HepG2 (cell line): ENCODE measurements at regions not wholly inside any gene's neighbourhood (a gene's known extent, or its start where the extent isn't known, plus 50 kb on each side); places are given as distances from the start of the nearest gene placed in this dataset.
A peak's percentile ranks its signal among the peaks of the same experiment; 100 is the strongest.

Experiments
- ATAC-seq: fragments of 200-7000 bp; cut with Tn5 transposase; 3 replicates; pipeline ENCODE4 v1.9.1; 2020; ENCODE audit warnings: mild to moderate bottlenecking, moderate library complexity
- BruUV-seq: library from RNA; stranded (reverse); fragments of 400-500 nt; replicated peaks from 2 replicates; lab custom pipeline; 2021; lab: Mats Ljungman, UMichigan
- CTCF ChIA-PET: fragments of 300-600 bp; formaldehyde crosslinking; extraction: SDS; loops from one replicate; lab custom pipeline; 2021; ENCODE audit warnings: low total read pairs, inconsistent platforms, low intra/inter-chr PET ratio; lab: Yijun Ruan, JAX
- POLR2A ChIA-PET: fragments of 350-600 bp; sonication (Branson Sonifier 250); formaldehyde crosslinking; loops from one replicate; lab custom pipeline; 2020; ENCODE audit warnings: antibody characterized with exemption, inconsistent platforms; lab: Yijun Ruan, JAX
- DNase-seq: peaks from one replicate; pipeline ENCODE4 v3.0.0-alpha.2; 2015; ENCODE audit warnings: low spot score
- FAIRE-seq: peaks from 3 replicates; lab custom pipeline; 2011; peaks lifted over from hg19 to GRCh38; lab: Jason Lieb, UNC
- H2AFZ ChIP-seq: one replicate; pipeline ENCODE4 v1.6.1; 2011; ENCODE audit warnings: low read length, inconsistent platforms
- H3K27ac ChIP-seq: fragments of 300-600 bp; 3 replicates; pipeline ENCODE4 v1.8.0; 2011; ENCODE audit warnings: mixed run types, mild to moderate bottlenecking, mixed read lengths, low read length, inconsistent platforms; ENCODE audit not compliant: insufficient read depth; ENCODE audit errors: extremely low read length
- H3K27me3 ChIP-seq, 2 experiments: fragments of 200-600 bp in 1 of 2; 2 replicates in 1 of 2; 3 replicates in 1 of 2; pipeline versions ENCODE4 v1.6.0 to v1.8.0; 2011; ENCODE audit warnings: low read length in 2 of 2, mild to moderate bottlenecking in 2 of 2, moderate library complexity in 2 of 2, inconsistent platforms in 1 of 2; ENCODE audit not compliant: insufficient read depth in 2 of 2, control insufficient read depth in 1 of 2
- H3K36me3 ChIP-seq, 2 experiments: fragments of 200-600 bp in 1 of 2; replicated peaks in 1 of 2; 2 replicates in 1 of 2; 3 replicates in 1 of 2; pipeline versions ENCODE4 v1.5.1 to v1.8.0; 2011; ENCODE audit warnings: low read length in 2 of 2, inconsistent platforms in 1 of 2; ENCODE audit not compliant: insufficient read depth in 2 of 2, control insufficient read depth in 1 of 2
- H3K4me1 ChIP-seq: 2 replicates; pipeline ENCODE4 v1.5.1; 2012; ENCODE audit warnings: low read length, inconsistent platforms; ENCODE audit not compliant: insufficient read depth
- H3K4me2 ChIP-seq: 2 replicates; pipeline ENCODE4 v1.6.0; 2011; ENCODE audit warnings: low read depth, low read length, inconsistent platforms
- H3K4me3 ChIP-seq, 3 experiments: fragments of 200-600 bp in 1 of 3; sonication (generic), shearing (Covaris generic) in 1 of 3; replicated peaks in 1 of 3; 2 replicates each; pipeline ENCODE4 v1.5.1; 2011 to 2016; ENCODE audit warnings: low read length in 3 of 3, inconsistent platforms in 2 of 3, low read depth in 2 of 3, mild to moderate bottlenecking in 2 of 3, control low read depth in 1 of 3, mixed read lengths in 1 of 3; ENCODE audit not compliant: insufficient read depth in 1 of 3
- H3K79me2 ChIP-seq: one replicate; pipeline ENCODE4 v1.6.1; 2011; ENCODE audit warnings: low read length, inconsistent platforms; ENCODE audit not compliant: insufficient read depth
- H3K9ac ChIP-seq: 2 replicates; pipeline ENCODE4 v1.6.0; 2011; ENCODE audit warnings: mild to moderate bottlenecking, low read depth, low read length, inconsistent platforms; ENCODE audit not compliant: insufficient read depth
- H3K9me3 ChIP-seq: 2 replicates; pipeline ENCODE4 v1.5.1; 2012; ENCODE audit warnings: mild to moderate bottlenecking, low read length
- H4K20me1 ChIP-seq: 2 replicates; pipeline ENCODE4 v1.6.0; 2011; ENCODE audit warnings: inconsistent platforms, mild to moderate bottlenecking, low read length, moderate library complexity; ENCODE audit not compliant: insufficient read depth
- HNF4G ChIP-seq, 2 experiments: sonication (generic) in 1 of 2; formaldehyde crosslinking in 1 of 2; IDR thresholded peaks; 2 replicates each; pipeline versions ENCODE4 v1.4.0 to v1.6.1; 2011 to 2020; ENCODE audit warnings: borderline replicate concordance in 2 of 2, low read depth in 2 of 2, mild to moderate bottlenecking in 2 of 2, low read length in 1 of 2, missing genetic modification reagents in 1 of 2, moderate library complexity in 1 of 2
- KAT8 ChIP-seq: IDR thresholded peaks from 2 replicates; pipeline ENCODE4 v1.6.1; 2016; ENCODE audit warnings: missing genetic modification reagents, missing compliant biosample characterization
- NFYC ChIP-seq: IDR thresholded peaks from 2 replicates; pipeline ENCODE4 v1.6.1; 2016; ENCODE audit warnings: missing genetic modification reagents, missing compliant biosample characterization
- PCBP2 ChIP-seq: fragments of 200-400 bp; formaldehyde crosslinking; optimal IDR thresholded peaks from 2 replicates; pipeline ENCODE3; 2018; ENCODE audit warnings: low read length, low read depth; ENCODE audit not compliant: poor library complexity, severe bottlenecking
- SETDB1 ChIP-seq: sonication (generic); formaldehyde crosslinking; IDR thresholded peaks from 2 replicates; pipeline ENCODE4 v1.5.1; 2020; ENCODE audit warnings: missing genetic modification reagents, mild to moderate bottlenecking, borderline replicate concordance
- THAP9 ChIP-seq: sonication (generic); formaldehyde crosslinking; IDR thresholded peaks from 2 replicates; pipeline ENCODE4; 2020; ENCODE audit warnings: missing genetic modification reagents, mild to moderate bottlenecking, borderline replicate concordance
- YY1 ChIP-seq: IDR thresholded peaks from 2 replicates; pipeline ENCODE4 v1.6.1; 2011; ENCODE audit warnings: low read length, low read depth, moderate library complexity, mild to moderate bottlenecking; ENCODE audit not compliant: insufficient read depth, insufficient replicate concordance
- ZBTB21 ChIP-seq: sonication (generic); formaldehyde crosslinking; IDR thresholded peaks from 2 replicates; pipeline ENCODE4 v1.4.0; 2020; ENCODE audit warnings: missing genetic modification reagents
- ZKSCAN1 ChIP-seq: fragments of 150-350 bp; IDR thresholded peaks from 2 replicates; pipeline ENCODE4 v1.6.1; 2014; ENCODE audit warnings: low read length
- ZNF317 ChIP-seq: sonication (generic); formaldehyde crosslinking; IDR thresholded peaks from 2 replicates; pipeline ENCODE4 v1.5.0; 2020; ENCODE audit warnings: mild to moderate bottlenecking, missing genetic modification reagents
- ZNF768 ChIP-seq: sonication (generic); formaldehyde crosslinking; IDR thresholded peaks from 2 replicates; pipeline ENCODE4 v1.4.0; 2020; ENCODE audit warnings: missing genetic modification reagents
- ZNF780A ChIP-seq: sonication (generic); formaldehyde crosslinking; IDR thresholded peaks from 2 replicates; pipeline ENCODE4 v1.8.0; 2022; ENCODE audit warnings: mild to moderate bottlenecking, missing genetic modification reagents, moderate library complexity
- WGBS: methylation state at CpG from one replicate; pipeline ENCODE4 v1.1.6; 2017; ENCODE audit warnings: low lambda C conversion rate; 5-methylcytosine and 5-hydroxymethylcytosine counted together
- in situ Hi-C: cut with HindIII; loops from 2 replicates; pipeline ENCODE4 v1.10.0; 2017; ENCODE audit warnings: low pct_unique_long_range_greater_than_20kb; ENCODE audit not compliant: extremely low pct_ligation_motif_present
- intact Hi-C: fragments of 100-400 bp; cut with micrococcal nuclease; formaldehyde crosslinking; loops from one replicate; pipeline ENCODE4 v1.10.0; 2022; ENCODE audit not compliant: unreplicated experiment
- TF ChIP-seq, protein P1 (sequence below): sonication (generic); formaldehyde crosslinking; IDR thresholded peaks from 2 replicates; pipeline ENCODE4 v1.4.0; 2020; ENCODE audit warnings: missing genetic modification reagents
- TF ChIP-seq, protein P2 (sequence below): sonication (generic); formaldehyde crosslinking; IDR thresholded peaks from 2 replicates; pipeline ENCODE4 v1.8.0; 2022; ENCODE audit warnings: mild to moderate bottlenecking, missing genetic modification reagents
- TF ChIP-seq, protein P3 (sequence below): sonication (generic); formaldehyde crosslinking; IDR thresholded peaks from 2 replicates; pipeline ENCODE4 v1.4.0; 2020; ENCODE audit warnings: mild to moderate bottlenecking, low read depth, missing genetic modification reagents
- TF ChIP-seq, protein P4 (sequence below): sonication (generic); formaldehyde crosslinking; IDR thresholded peaks from 2 replicates; pipeline ENCODE4 v1.9.0; 2021; ENCODE audit warnings: missing genetic modification reagents, mild to moderate bottlenecking, borderline replicate concordance

GRCh38 chr7:410395-410910, 109.2 kb downstream of the PDGFA start:
- Histone ChIP-seq H3K4me3 (no peak overlapping the region), H3K9ac (no peak overlapping the region), H3K9me3 (no peaks in the 10 kb centered on the region), H3K4me1 (peaks cover 33% of the 10 kb centered on the region), H3K4me2 (no peak overlapping the region), H3K36me3 (no peaks in the 10 kb centered on the region), H2AFZ (no peak overlapping the region), H3K27me3 (peaks cover 11 to 69% of the 10 kb centered on the region in 2 experiments; a peak in 4 of 5 replicates), H3K79me2 (no peaks in the 10 kb centered on the region), H4K20me1 (no peaks in the 10 kb centered on the region), H3K27ac (no peak overlapping the region)
- no peak for TF ChIP-seq NFYC (CRISPR knock-in tag)
- TF ChIP-seq ZNF768 (CRISPR knock-in tag): no peak
- TF ChIP-seq, protein P1, sequence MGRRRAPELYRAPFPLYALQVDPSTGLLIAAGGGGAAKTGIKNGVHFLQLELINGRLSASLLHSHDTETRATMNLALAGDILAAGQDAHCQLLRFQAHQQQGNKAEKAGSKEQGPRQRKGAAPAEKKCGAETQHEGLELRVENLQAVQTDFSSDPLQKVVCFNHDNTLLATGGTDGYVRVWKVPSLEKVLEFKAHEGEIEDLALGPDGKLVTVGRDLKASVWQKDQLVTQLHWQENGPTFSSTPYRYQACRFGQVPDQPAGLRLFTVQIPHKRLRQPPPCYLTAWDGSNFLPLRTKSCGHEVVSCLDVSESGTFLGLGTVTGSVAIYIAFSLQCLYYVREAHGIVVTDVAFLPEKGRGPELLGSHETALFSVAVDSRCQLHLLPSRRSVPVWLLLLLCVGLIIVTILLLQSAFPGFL (CRISPR knock-in tag): no peak
- TF ChIP-seq, protein P2, sequence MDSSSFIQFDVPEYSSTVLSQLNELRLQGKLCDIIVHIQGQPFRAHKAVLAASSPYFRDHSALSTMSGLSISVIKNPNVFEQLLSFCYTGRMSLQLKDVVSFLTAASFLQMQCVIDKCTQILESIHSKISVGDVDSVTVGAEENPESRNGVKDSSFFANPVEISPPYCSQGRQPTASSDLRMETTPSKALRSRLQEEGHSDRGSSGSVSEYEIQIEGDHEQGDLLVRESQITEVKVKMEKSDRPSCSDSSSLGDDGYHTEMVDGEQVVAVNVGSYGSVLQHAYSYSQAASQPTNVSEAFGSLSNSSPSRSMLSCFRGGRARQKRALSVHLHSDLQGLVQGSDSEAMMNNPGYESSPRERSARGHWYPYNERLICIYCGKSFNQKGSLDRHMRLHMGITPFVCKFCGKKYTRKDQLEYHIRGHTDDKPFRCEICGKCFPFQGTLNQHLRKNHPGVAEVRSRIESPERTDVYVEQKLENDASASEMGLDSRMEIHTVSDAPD (CRISPR knock-in tag): no peak
- TF ChIP-seq THAP9 (CRISPR knock-in tag): no peak
- TF ChIP-seq PCBP2: no peak
- no peak for TF ChIP-seq SETDB1 (CRISPR knock-in tag)
- TF ChIP-seq KAT8 (CRISPR knock-in tag): no peak
- TF ChIP-seq, protein P3, sequence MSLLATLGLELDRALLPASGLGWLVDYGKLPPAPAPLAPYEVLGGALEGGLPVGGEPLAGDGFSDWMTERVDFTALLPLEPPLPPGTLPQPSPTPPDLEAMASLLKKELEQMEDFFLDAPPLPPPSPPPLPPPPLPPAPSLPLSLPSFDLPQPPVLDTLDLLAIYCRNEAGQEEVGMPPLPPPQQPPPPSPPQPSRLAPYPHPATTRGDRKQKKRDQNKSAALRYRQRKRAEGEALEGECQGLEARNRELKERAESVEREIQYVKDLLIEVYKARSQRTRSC (CRISPR knock-in tag): no peak
- TF ChIP-seq ZNF317 (CRISPR knock-in tag): no peak
- TF ChIP-seq, protein P4, sequence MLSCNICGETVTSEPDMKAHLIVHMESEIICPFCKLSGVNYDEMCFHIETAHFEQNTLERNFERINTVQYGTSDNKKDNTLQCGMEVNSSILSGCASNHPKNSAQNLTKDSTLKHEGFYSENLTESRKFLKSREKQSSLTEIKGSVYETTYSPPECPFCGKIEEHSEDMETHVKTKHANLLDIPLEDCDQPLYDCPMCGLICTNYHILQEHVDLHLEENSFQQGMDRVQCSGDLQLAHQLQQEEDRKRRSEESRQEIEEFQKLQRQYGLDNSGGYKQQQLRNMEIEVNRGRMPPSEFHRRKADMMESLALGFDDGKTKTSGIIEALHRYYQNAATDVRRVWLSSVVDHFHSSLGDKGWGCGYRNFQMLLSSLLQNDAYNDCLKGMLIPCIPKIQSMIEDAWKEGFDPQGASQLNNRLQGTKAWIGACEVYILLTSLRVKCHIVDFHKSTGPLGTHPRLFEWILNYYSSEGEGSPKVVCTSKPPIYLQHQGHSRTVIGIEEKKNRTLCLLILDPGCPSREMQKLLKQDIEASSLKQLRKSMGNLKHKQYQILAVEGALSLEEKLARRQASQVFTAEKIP: no peak
- no peak for TF ChIP-seq ZKSCAN1
- no peak for TF ChIP-seq ZBTB21 (CRISPR knock-in tag)
- no peak for TF ChIP-seq ZNF780A (CRISPR knock-in tag)
- TF ChIP-seq HNF4G (IDR thresholded peaks at IDR 0.05; ENCODE audit: borderline replicate concordance, low read depth, low read length): no peak
- TF ChIP-seq HNF4G (CRISPR knock-in tag; IDR thresholded peaks at IDR 0.05; ENCODE audit: borderline replicate concordance, low read depth): no peak
- no peak for TF ChIP-seq YY1
- ChIA-PET POLR2A (no interaction called here), CTCF (no interaction called here)
- BruUV-seq: no TSS peak
- ATAC-seq: peak; percentile 18; the same call in 2 of the 3 replicates
- FAIRE-seq: no peak
- intact Hi-C loops (no loop called here), in situ Hi-C loops (no loop called here)
- DNase-seq: no peak
- WGBS: 87% methylated on average over 3 of the region's 20 CpGs
